Adrenal gland (tissue), 9 donors: ENCODE measurements at regions not wholly inside any gene's neighbourhood (a gene's known extent, or its start where the extent isn't known, plus 50 kb on each side); places are given as distances from the start of the nearest gene placed in this dataset.
"Not testable (repeated sequence)": the region's sequence is repeated elsewhere in the genome, so short reads cannot be mapped to it uniquely, and the experiment has no call there.

Experiments used
- DNase-seq, 7 donors: peaks; one replicate each; pipeline ENCODE4 v3.0.0-alpha.2; 2019 to 2020
- H3K27ac ChIP-seq, 5 donors: fragments of 200-600 bp; sonication (generic) in 4 of 5; 1 replicate in 3 of 5; 2 replicates in 2 of 5; pipeline versions ENCODE4 v1.5.1 to v1.8.0; 2016 to 2020; ENCODE audit warnings: mild to moderate bottlenecking in 1 of 5
- H3K27me3 ChIP-seq: fragments of 200-600 bp; 2 replicates; pipeline ENCODE4 v1.8.0; 2021
- H3K36me3 ChIP-seq, 2 donors: fragments of 200-600 bp; replicated peaks in 1 of 2; 1 replicate in 1 of 2; 2 replicates in 1 of 2; pipeline versions ENCODE4 v1.5.1 to v1.8.0; 2018 to 2022
- H3K4me1 ChIP-seq, 2 donors: fragments of 200-600 bp; replicated peaks in 1 of 2; 1 replicate in 1 of 2; 2 replicates in 1 of 2; pipeline versions ENCODE4 v1.5.1 to v1.8.0; 2018 to 2021
- H3K4me3 ChIP-seq, 4 donors: fragments of 200-600 bp; sonication (generic) in 3 of 4; one replicate each; pipeline ENCODE4 v1.5.1; 2016 to 2018
- H3K9me3 ChIP-seq, 3 donors: fragments of 200-600 bp; sonication (generic) in 1 of 3; replicated peaks in 1 of 3; 1 replicate in 2 of 3; 2 replicates in 1 of 3; pipeline versions ENCODE4 v1.5.1 to v1.8.0; 2016 to 2021
- WGBS, 4 donors: extraction: QIAGEN DNeasy Blood & Tissue Kit in 2 of 4; methylation state at CpG; one replicate each; pipeline versions ENCODE4 v1.1.5 to v1.1.7; 2013 to 2017; 5-methylcytosine and 5-hydroxymethylcytosine counted together
- intact Hi-C, 2 donors: fragments of 100-400 bp; cut with DNase I; formaldehyde crosslinking; loops; one replicate each; pipeline versions ENCODE4 v1.14.1 to v1.15.0; 2022 to 2023
- donor health status: healthy with polysubstance abuse.
- donor health status: Bipolar disorder and iron deficiency.
- donor health status: DM: yes; HTN: yes; CAD: no.
- donor health status: DM: no; HTN: no; CAD: no.
- donor health status: DM: no; HTN: no; CAD: no.

DNA sequence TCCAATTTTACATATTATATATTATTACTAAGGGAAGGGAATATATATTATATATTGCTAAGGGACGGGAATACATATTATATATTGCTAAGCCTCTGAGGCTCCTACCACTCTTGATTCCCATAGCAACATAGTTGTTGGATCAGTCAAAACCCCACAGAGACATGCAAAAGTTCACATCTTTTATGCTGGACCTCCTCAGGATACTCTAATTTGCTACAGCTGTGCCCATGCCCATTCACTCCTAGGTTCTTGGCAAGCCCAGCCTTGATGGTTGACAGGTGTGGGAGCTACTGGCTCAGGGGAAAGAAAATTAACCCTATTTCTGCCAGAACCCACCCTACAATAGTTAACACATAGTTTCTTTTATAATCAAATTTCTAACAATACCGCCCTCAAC lies 84.6 kb upstream of the POMZP3 start:
- H3K4me3 ChIP-seq, intact Hi-C loops, H3K9me3 ChIP-seq, H3K36me3 ChIP-seq, H3K27ac ChIP-seq, H3K27me3 ChIP-seq, DNase-seq, H3K4me1 ChIP-seq: not testable (repeated sequence)
- WGBS, 4 donors, result 80 to 92% (median 90%) methylated on average over 2 of the region's 2 CpGs

DNA sequence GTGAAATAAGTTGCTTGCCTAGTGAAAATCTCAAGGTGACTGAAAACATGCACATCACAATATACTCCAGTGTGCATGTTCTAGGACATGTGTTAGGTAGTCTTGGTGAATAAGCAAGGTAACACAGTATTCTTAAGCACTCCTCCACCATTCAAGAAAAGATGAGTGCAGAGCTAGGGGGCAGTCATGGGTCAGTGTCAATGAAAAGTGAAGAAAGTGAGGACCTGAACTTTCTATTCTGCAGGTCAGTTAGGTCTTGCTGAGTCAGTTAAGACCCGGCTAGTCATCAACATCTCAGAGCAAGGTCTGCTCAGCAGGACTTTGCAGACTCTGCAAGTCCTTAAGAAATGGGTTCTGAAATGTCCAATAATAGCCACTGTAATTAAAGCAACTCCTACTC lies 82.6 kb upstream of the POMZP3 start:
- intact Hi-C loops, DNase-seq, H3K27ac ChIP-seq, H3K4me3 ChIP-seq, H3K4me1 ChIP-seq, H3K9me3 ChIP-seq, H3K27me3 ChIP-seq, H3K36me3 ChIP-seq: not testable (repeated sequence)
- 55 to 75% (median 67%) methylated on average over 1 of the region's 1 CpG; no CpG with 5 or more reads in 1 of the 4 donors for WGBS, 4 donors

DNA sequence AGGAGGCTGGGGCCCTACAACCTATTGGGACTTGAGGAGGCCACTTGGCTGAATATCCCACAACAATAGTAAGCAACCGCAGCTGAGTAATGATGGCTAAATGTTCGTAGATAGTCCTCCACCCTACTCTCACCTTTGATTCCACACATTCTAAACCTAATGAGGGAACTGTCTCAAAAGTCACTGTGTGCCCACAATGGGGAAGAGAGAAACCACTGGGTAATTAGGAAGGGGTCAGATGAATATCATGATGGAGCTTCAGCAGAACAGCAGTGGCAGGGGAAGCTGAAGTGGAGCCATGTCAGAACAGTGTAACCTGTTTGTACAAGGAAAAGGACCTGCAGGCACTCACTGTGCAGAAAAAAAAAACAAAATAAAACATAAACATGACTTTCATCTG lies 81.4 kb upstream of the POMZP3 start:
- H3K4me1 ChIP-seq, DNase-seq, H3K4me3 ChIP-seq, intact Hi-C loops, H3K27ac ChIP-seq, H3K27me3 ChIP-seq, H3K9me3 ChIP-seq, H3K36me3 ChIP-seq: not testable (repeated sequence)
- WGBS, 4 donors, result 77 to 94% (median 84%) methylated on average over 2 of the region's 2 CpGs

DNA sequence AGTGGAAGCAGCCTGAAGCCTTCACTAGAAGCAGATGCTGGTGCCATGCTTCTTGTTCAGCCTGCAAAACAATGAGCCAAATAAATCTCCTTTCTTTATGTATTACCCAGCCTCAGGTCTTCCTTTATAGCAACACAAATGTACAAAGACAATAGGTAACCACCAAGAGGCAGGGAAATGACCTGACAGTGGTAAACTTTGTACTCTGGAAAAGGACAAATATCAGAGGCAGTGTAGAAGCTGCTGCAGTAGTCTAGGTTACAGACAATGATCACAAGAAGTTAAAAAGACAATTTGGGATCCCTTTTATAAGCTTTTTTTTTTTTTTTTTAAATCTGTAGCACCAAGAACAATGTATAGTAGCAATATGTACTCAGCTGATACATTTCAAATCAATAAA lies 76.7 kb upstream of the POMZP3 start:
- intact Hi-C loops, DNase-seq, H3K27me3 ChIP-seq, H3K4me3 ChIP-seq, H3K36me3 ChIP-seq, H3K4me1 ChIP-seq, H3K27ac ChIP-seq, H3K9me3 ChIP-seq: not testable (repeated sequence)

DNA sequence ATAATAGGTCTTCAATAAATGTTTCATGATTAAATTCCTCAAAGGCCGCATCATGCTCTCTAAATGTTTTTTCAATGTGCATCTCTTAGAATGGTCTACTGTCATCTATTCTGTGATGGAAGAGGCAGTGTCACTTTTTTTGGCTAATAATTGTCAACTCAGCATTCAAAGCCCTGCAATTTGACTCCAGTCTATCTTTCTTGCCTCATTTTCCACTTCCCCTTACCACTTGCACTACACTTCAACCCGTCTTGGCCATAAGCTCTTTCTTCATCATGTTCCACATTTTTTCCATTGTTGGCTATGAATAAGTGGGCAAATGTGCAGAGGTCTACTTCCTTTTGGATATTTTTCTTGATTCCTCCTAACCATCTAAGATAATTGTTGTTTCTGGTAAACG lies 59.2 kb upstream of the POMZP3 start:
- H3K27me3 ChIP-seq, H3K4me3 ChIP-seq, H3K9me3 ChIP-seq, H3K27ac ChIP-seq, H3K36me3 ChIP-seq, H3K4me1 ChIP-seq, DNase-seq, intact Hi-C loops: not testable (repeated sequence)
- WGBS, 4 donors, result 85 to 97% (median 90%) methylated on average over 2 to 3 of the region's 3 CpGs

DNA sequence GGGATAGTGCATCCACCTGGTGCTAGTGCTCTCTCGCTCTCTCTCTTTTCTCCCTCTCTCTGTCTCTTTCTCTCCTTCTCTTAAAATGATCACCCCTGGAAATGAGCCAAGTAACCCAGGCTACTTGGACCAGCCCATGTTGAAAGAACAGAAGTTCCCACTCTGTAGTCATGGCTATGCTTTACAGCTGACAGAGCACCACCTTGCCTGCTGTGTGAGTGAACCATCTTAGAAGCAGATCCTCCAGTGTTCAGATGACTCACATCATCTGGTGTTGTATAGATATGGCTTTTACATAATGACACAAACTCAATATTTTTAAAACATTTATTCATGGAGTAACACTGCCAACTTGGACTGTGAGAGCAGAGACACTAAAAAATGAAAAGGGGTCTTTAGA lies 57.7 kb upstream of the POMZP3 start:
- WGBS, 4 donors, result 95 to 100% (median 100%) methylated on average over 1 of the region's 1 CpG
- DNase-seq, intact Hi-C loops, H3K4me3 ChIP-seq, H3K4me1 ChIP-seq, H3K9me3 ChIP-seq, H3K27ac ChIP-seq, H3K27me3 ChIP-seq, H3K36me3 ChIP-seq: not testable (repeated sequence)

DNA sequence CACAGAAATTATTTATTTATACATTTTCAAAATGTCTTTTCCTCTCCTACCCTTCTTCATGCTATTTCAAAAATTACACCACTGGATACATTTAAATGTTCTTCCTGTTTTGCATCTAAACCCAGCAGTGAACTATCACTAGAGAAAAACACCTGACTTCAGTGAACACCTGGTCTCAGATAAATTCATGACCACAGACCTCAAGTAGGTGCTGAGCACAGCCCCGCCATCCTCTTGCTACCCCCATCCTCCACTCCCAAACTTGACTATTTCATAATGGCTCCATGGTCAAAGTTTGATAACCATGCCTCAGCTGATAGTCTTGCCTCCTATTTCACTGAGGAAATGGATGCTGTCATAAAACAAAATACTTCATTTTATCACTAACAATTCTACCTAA lies 56.6 kb upstream of the POMZP3 start:
- H3K27me3 ChIP-seq, H3K27ac ChIP-seq, H3K4me1 ChIP-seq, H3K36me3 ChIP-seq, DNase-seq, H3K4me3 ChIP-seq, H3K9me3 ChIP-seq, intact Hi-C loops: not testable (repeated sequence)
- WGBS, 4 donors, result 83 to 94% (median 89%) methylated on average over 1 of the region's 1 CpG

DNA sequence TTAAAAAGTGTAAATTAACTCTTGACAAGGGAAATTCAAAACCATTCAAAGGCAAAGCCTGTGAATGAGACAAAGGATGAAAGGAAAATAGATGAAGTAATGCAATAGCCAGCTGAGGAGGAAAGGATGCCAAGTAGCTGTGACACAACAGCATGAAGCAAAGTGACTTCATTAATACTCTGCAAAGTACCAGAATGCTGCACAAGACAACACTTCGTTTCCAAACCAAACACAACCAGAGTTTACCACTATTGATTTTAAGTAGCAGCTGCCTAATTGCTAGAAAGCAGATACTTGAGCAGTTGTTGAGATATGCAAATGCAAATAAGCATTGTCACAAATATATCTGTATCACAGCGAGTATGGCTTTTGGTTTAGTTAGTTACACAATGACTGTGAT lies 54.7 kb upstream of the POMZP3 start:
- H3K4me1 ChIP-seq, H3K27me3 ChIP-seq, H3K27ac ChIP-seq, H3K4me3 ChIP-seq, H3K36me3 ChIP-seq, H3K9me3 ChIP-seq, DNase-seq, intact Hi-C loops: not testable (repeated sequence)
- WGBS, 4 donors, result 40 to 63% (median 55%) methylated on average over 2 of the region's 2 CpGs

DNA sequence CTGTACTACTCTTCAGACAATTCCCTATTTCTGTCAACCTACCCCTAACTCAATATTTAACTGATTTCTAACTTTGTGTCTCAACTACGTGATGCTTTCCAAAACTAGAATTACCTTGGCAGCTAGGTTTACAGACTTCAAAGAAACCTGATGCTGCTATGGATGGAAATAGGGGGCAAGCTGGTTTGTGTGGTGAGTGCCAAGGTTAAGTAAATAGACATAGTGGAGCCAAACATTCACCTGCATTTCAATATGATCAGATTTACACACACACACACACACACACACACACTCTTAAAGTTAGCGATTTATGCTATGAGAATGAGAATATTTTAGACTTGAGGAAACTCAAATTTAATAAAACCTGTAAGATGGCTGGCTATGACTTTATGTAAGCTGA lies 52.1 kb upstream of the POMZP3 start:
- H3K4me1 ChIP-seq, H3K9me3 ChIP-seq, DNase-seq, H3K27ac ChIP-seq, H3K4me3 ChIP-seq, H3K36me3 ChIP-seq, H3K27me3 ChIP-seq, intact Hi-C loops: not testable (repeated sequence)
- WGBS, 4 donors, result 58 to 75% (median 70%) methylated on average over 2 of the region's 2 CpGs

DNA sequence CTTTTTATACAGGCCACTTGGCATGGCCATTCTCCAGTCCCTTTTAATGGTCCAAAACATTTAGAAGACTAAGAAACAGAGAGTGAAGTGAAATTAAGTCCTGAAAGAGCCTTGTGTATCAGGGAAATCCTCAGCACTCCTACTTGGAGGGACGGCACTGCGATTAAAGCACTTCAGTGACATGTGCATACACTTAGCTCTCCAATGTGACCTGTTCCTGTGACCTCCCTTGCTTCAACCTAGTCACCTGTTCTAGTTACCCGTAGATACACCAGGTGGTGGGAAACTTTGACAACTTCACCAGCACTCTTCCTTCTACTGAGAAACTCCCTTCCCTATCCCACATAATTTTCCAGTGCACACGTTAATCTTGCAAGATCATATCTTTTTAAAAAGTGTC lies 51.4 kb upstream of the POMZP3 start:
- H3K4me3 ChIP-seq, H3K36me3 ChIP-seq, intact Hi-C loops, H3K9me3 ChIP-seq, H3K27me3 ChIP-seq, DNase-seq, H3K27ac ChIP-seq, H3K4me1 ChIP-seq: not testable (repeated sequence)
- WGBS, 4 donors, result 71 to 95% (median 84%) methylated on average over 2 to 4 of the region's 4 CpGs

DNA sequence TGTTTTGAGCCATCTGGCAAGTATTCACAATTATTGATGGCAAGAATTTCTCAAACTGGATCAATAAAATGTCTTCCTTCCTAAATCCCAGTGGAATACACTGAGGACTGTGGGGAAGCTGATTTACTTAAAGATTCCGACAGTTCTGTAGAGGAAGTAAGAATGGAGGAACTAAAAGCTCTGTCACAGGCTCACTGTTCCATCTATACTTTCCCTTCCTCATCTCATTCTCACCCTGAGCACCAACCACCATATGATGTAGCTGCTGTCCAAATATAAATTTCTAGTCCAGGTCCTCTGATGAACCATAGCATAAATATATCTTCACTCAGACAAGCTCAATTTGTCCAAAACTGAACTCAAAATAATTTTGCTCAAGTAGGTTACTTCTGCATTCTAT lies 49.8 kb upstream of the POMZP3 start:
- H3K27ac ChIP-seq, H3K4me3 ChIP-seq, DNase-seq, intact Hi-C loops, H3K36me3 ChIP-seq, H3K27me3 ChIP-seq, H3K4me1 ChIP-seq, H3K9me3 ChIP-seq: not testable (repeated sequence)
- 67 to 84% (median 77%) methylated on average over 1 of the region's 1 CpG for WGBS, 4 donors
